Endothelial cell of umbilical vein (primary cell): ENCODE measurements at regions not wholly inside any gene's neighbourhood (a gene's known extent, or its start where the extent isn't known, plus 50 kb on each side); places are given as distances from the start of the nearest gene placed in this dataset.

Source experiments
- BruUV-seq: library from RNA; stranded (reverse); fragments of 400-500 nt; replicated peaks from 2 replicates; lab custom pipeline; 2021; lab: Mats Ljungman, UMichigan
- CTCF ChIA-PET: fragments of 300-600, 350-600 bp; sonication (Branson Sonifier 250); formaldehyde crosslinking; loops from one replicate; lab custom pipeline; 2021; ENCODE audit warnings: antibody characterized with exemption, inconsistent platforms; lab: Charles Lee
- POLR2A ChIA-PET: fragments of 300-600, 350-600 bp; sonication (Branson Sonifier 250); formaldehyde crosslinking; loops from one replicate; lab custom pipeline; 2021; ENCODE audit warnings: antibody characterized with exemption, inconsistent platforms; lab: Charles Lee
- DNase-seq: peaks from one replicate; pipeline ENCODE4 v3.0.0-alpha.2; 2011; ENCODE audit warnings: low read depth, low spot score
- FAIRE-seq: peaks from 2 replicates; lab custom pipeline; 2011; peaks lifted over from hg19 to GRCh38; lab: Jason Lieb, UNC
- H2AFZ ChIP-seq: 2 replicates; pipeline ENCODE4 v1.6.0; 2012; ENCODE audit warnings: low read depth, low read length, control low read depth, inconsistent platforms
- H3K27ac ChIP-seq: 2 replicates; pipeline ENCODE4 v1.5.1; 2011; ENCODE audit warnings: low read depth, mild to moderate bottlenecking, control low read depth, low read length, moderate library complexity; ENCODE audit not compliant: insufficient read depth
- H3K27me3 ChIP-seq, 2 experiments: 2 replicates each; pipeline versions ENCODE4 v1.6.0 to v1.6.1; 2011; ENCODE audit warnings: low read length in 2 of 2, mixed read lengths in 1 of 2; ENCODE audit not compliant: control insufficient read depth in 2 of 2, insufficient read depth in 2 of 2
- H3K36me3 ChIP-seq, 2 experiments: 2 replicates in 1 of 2; 3 replicates in 1 of 2; pipeline ENCODE4 v1.5.1; 2011; ENCODE audit warnings: low read length in 2 of 2, mild to moderate bottlenecking in 1 of 2, moderate library complexity in 1 of 2; ENCODE audit not compliant: control insufficient read depth in 2 of 2, insufficient read depth in 2 of 2; ENCODE audit errors: extremely low read depth in 1 of 2
- H3K4me1 ChIP-seq: 3 replicates; pipeline ENCODE4 v1.5.1; 2011; ENCODE audit warnings: mild to moderate bottlenecking, low read length; ENCODE audit not compliant: control insufficient read depth, insufficient read depth; ENCODE audit errors: extremely low read depth
- H3K4me2 ChIP-seq: 2 replicates; pipeline ENCODE4 v1.6.1; 2011; ENCODE audit warnings: low read length, control low read depth, mixed read lengths; ENCODE audit not compliant: insufficient read depth
- H3K4me3 ChIP-seq, 3 experiments: fragments of 200-600 bp in 1 of 3; sonication (generic), shearing (Covaris generic) in 1 of 3; replicated peaks in 1 of 3; 2 replicates each; pipeline ENCODE4 v1.5.1; 2011 to 2016; ENCODE audit warnings: control low read depth in 3 of 3, low read length in 3 of 3, mild to moderate bottlenecking in 2 of 3, inconsistent platforms in 1 of 3, low read depth in 1 of 3, moderate library complexity in 1 of 3; ENCODE audit not compliant: insufficient read depth in 1 of 3
- H3K79me2 ChIP-seq: 2 replicates; pipeline ENCODE4 v1.6.0; 2012; ENCODE audit warnings: low read length, inconsistent platforms; ENCODE audit not compliant: control insufficient read depth, insufficient read depth
- H3K9ac ChIP-seq: replicated peaks from 2 replicates; pipeline ENCODE3; 2011; ENCODE audit warnings: low read length, control low read depth; ENCODE audit not compliant: insufficient read depth; ENCODE audit errors: extremely low read depth
- H3K9me1 ChIP-seq: replicated peaks from 3 replicates; pipeline ENCODE4 v1.6.0; 2011; ENCODE audit warnings: mild to moderate bottlenecking, low read length; ENCODE audit not compliant: control insufficient read depth, insufficient read depth; ENCODE audit errors: extremely low read depth
- H3K9me3 ChIP-seq: replicated peaks from 2 replicates; pipeline ENCODE4 v1.5.1; 2012; ENCODE audit warnings: low read length, inconsistent platforms; ENCODE audit not compliant: control insufficient read depth, insufficient read depth
- H4K20me1 ChIP-seq: replicated peaks from 2 replicates; pipeline ENCODE3; 2011; ENCODE audit warnings: mild to moderate bottlenecking, low read length; ENCODE audit not compliant: control insufficient read depth, insufficient read depth; ENCODE audit errors: extremely low read depth
- CTCF ChIP-seq, 2 donors: IDR thresholded peaks; 1 replicate in 1 of 2; 2 replicates in 1 of 2; pipeline ENCODE4 v1.5.1; 2011; ENCODE audit warnings: low read length in 2 of 2, mild to moderate bottlenecking in 2 of 2, moderate library complexity in 2 of 2, control low read depth in 1 of 2, inconsistent platforms in 1 of 2, low read depth in 1 of 2; ENCODE audit not compliant: insufficient read depth in 1 of 2; ENCODE audit errors: extremely low read depth in 1 of 2
- EZH2 ChIP-seq: IDR thresholded peaks from 2 replicates; pipeline ENCODE4 v1.6.1; 2012; ENCODE audit warnings: borderline replicate concordance, low read depth, mild to moderate bottlenecking, moderate library complexity, low read length, inconsistent platforms; ENCODE audit not compliant: severe bottlenecking
- FOS ChIP-seq: IDR thresholded peaks from 2 replicates; pipeline ENCODE4 v1.6.1; 2011; ENCODE audit warnings: mild to moderate bottlenecking, low read length, moderate library complexity, borderline replicate concordance; ENCODE audit not compliant: insufficient read depth
- GATA2 ChIP-seq: IDR thresholded peaks from 2 replicates; pipeline ENCODE4 v1.7.0; 2011; ENCODE audit warnings: low read depth, mild to moderate bottlenecking, moderate library complexity, mixed read lengths, low read length; ENCODE audit not compliant: insufficient read length, insufficient read depth
- MYC ChIP-seq: IDR thresholded peaks from one replicate; pipeline ENCODE4 v1.6.1; 2011; ENCODE audit warnings: mild to moderate bottlenecking, low read depth, low read length
- POLR2A ChIP-seq: IDR thresholded peaks from 2 replicates; pipeline ENCODE4 v1.6.1; 2012; ENCODE audit warnings: low read depth, mild to moderate bottlenecking, control low read depth, low read length
- dilution Hi-C: fragments of 300-500 bp; cut with MboI; formaldehyde crosslinking; loops from one replicate; pipeline ENCODE4 v1.15.0; 2019; ENCODE audit warnings: low sequenced_read_pairs; ENCODE audit not compliant: extremely low pct_ligation_motif_present
- intact Hi-C: fragments of 100-400 bp; cut with micrococcal nuclease; formaldehyde crosslinking; loops from one replicate; pipeline ENCODE4 v1.10.0; 2022

- no peak overlapping the region for H3K4me3 ChIP-seq
- no peak overlapping the region for H2AFZ ChIP-seq
- no peaks in the 10 kb centered on the region for H3K36me3 ChIP-seq
- H3K79me2 ChIP-seq: no peaks in the 10 kb centered on the region
- intact Hi-C loops: no loop called here
- no peaks in the 10 kb centered on the region for H3K9me1 ChIP-seq
- BruUV-seq: no TSS peak
- no peaks in the 10 kb centered on the region for H3K9me3 ChIP-seq
- DNase-seq (no peak), FAIRE-seq (no peak)
- no peaks in the 10 kb centered on the region for H3K4me1 ChIP-seq
- TF ChIP-seq EZH2: no peak
- no peak for TF ChIP-seq CTCF (IDR thresholded peaks at IDR 0.05; ENCODE audit: extremely low read depth in 1 of 2, insufficient read depth in 1 of 2, low read depth in 1 of 2, low read length in 2 of 2)
- no peak for TF ChIP-seq POLR2A
- no peak for TF ChIP-seq GATA2
- H4K20me1 ChIP-seq: no peaks in the 10 kb centered on the region
- H3K4me2 ChIP-seq: no peak overlapping the region
- no peak overlapping the region for H3K27ac ChIP-seq
- ChIA-PET POLR2A (no interaction called here), CTCF (no interaction called here)
- no peaks in the 10 kb centered on the region for H3K27me3 ChIP-seq
- H3K9ac ChIP-seq: no peak overlapping the region
- dilution Hi-C loops: no loop called here
These were observed 374.2 kb upstream of the C2CD4B start for GRCh38 chr15:62539236-62539635.

- Histone ChIP-seq H2AFZ (no peak overlapping the region), H3K9ac (no peak overlapping the region), H3K4me3 (no peak overlapping the region), H3K9me1 (no peaks in the 10 kb centered on the region), H4K20me1 (no peaks in the 10 kb centered on the region), H3K27ac (no peak overlapping the region), H3K79me2 (no peaks in the 10 kb centered on the region), H3K9me3 (no peaks in the 10 kb centered on the region), H3K36me3 (no peaks in the 10 kb centered on the region), H3K4me1 (no peaks in the 10 kb centered on the region), H3K4me2 (no peak overlapping the region), H3K27me3 (peaks cover 0 to 3% of the 10 kb centered on the region in 2 experiments)
- intact Hi-C loops: no loop called here
- BruUV-seq: no TSS peak
- ChIA-PET POLR2A (no interaction called here), CTCF (no interaction called here)
- TF ChIP-seq GATA2 (no peak), CTCF (IDR thresholded peaks at IDR 0.05; ENCODE audit: extremely low read depth in 1 of 2, insufficient read depth in 1 of 2, low read depth in 1 of 2, low read length in 2 of 2) (no peak), MYC (no peak), POLR2A (no peak), FOS (no peak)
- dilution Hi-C loops: no loop called here
- no peak for FAIRE-seq
- no peak for DNase-seq
These were observed 376.2 kb upstream of the C2CD4B start for GRCh38 chr15:62541250-62541649.
